Transverse colon (tissue), 4 donors: ENCODE measurements at regions not wholly inside any gene's neighbourhood (a gene's known extent, or its start where the extent isn't known, plus 50 kb on each side); places are given as distances from the start of the nearest gene placed in this dataset.

ENCODE experiments used
- POLR2A ChIP-seq: fragments of 450-650 bp; IDR thresholded peaks from one replicate; pipeline ENCODE4 v1.6.1; 2016; ENCODE audit warnings: antibody characterized with exemption, mild to moderate bottlenecking, moderate library complexity
- POLR2AphosphoS5 ChIP-seq, 3 donors: sonication (generic); formaldehyde crosslinking; IDR thresholded peaks; one replicate each; pipeline ENCODE4 v1.6.1; 2016; ENCODE audit warnings: antibody characterized with exemption in 3 of 3
- TF ChIP-seq, protein P1 (sequence below), 5 experiments: fragments of 200-600 bp in 3 of 5; fragments of 450-650 bp in 2 of 5; sonication (generic) in 3 of 5; IDR thresholded peaks; 1 replicate in 2 of 5; 2 replicates in 3 of 5; pipeline ENCODE4 v1.5.1; 2016 to 2017; ENCODE audit warnings: antibody characterized with exemption in 5 of 5, inconsistent platforms in 3 of 5, mild to moderate bottlenecking in 2 of 5, moderate library complexity in 1 of 5

DNA sequence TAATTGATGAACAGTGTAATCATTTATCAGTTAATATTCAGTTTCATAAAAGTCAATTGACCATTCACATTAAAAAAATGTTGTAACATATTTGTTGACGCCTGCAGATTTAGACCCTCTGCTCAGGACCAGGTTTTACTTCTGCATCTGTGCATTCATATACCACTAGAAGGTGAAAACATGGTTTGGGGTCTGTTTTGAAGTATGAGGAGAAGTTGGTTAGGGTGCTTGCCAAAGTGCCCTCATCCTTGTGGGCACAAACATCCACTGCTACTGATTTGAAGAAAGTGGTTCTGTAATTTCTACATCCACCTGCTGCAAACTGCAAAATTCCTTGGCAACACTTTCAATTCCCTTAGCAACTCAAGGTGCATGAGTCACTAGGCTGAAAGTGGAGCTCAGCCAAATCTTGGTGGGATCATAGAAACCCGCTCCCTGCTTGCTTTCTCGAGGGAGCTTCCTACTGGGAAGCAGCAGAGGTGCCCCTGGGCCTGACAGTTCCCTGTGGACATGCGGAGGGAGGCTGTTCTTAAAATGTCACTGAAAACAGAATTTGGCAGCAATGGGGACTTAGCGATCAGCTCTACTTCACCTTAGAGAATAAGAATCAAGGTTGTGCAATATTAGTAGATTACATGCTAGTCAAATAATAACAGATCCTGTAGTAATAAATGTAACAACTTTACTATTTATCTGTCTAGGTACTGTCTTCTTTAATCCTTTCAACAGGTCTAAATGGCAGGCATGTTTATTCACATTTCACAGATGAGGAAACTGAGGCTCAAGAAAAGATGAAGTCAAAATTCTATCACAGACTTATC is 301.0 kb upstream of the TBL1XR1 start:
- TF ChIP-seq, protein P1, sequence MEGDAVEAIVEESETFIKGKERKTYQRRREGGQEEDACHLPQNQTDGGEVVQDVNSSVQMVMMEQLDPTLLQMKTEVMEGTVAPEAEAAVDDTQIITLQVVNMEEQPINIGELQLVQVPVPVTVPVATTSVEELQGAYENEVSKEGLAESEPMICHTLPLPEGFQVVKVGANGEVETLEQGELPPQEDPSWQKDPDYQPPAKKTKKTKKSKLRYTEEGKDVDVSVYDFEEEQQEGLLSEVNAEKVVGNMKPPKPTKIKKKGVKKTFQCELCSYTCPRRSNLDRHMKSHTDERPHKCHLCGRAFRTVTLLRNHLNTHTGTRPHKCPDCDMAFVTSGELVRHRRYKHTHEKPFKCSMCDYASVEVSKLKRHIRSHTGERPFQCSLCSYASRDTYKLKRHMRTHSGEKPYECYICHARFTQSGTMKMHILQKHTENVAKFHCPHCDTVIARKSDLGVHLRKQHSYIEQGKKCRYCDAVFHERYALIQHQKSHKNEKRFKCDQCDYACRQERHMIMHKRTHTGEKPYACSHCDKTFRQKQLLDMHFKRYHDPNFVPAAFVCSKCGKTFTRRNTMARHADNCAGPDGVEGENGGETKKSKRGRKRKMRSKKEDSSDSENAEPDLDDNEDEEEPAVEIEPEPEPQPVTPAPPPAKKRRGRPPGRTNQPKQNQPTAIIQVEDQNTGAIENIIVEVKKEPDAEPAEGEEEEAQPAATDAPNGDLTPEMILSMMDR (IDR thresholded peaks at IDR 0.05), result no peak
- TF ChIP-seq POLR2AphosphoS5 (IDR thresholded peaks at IDR 0.05) (no peak), POLR2A (no peak)
